ENCODE measurements at regions not wholly inside any gene's neighbourhood (a gene's known extent, or its start where the extent isn't known, plus 50 kb on each side); places are given as distances from the start of the nearest gene placed in this dataset.

- TF ChIP-seq CTCF (tag by site-specific recombination; IDR thresholded peaks at IDR 0.05), result no peak
- TF ChIP-seq ZFP37 (tag by site-specific recombination; IDR thresholded peaks at IDR 0.05), result no peak
- no peak for TF ChIP-seq REST (tag by site-specific recombination; IDR thresholded peaks at IDR 0.05)
Observed at GRCh38 chr5:43985411-43985810, 382.4 kb downstream of the NNT start.

Measured in HEK293 (cell line).